HEK293 (cell line): ENCODE measurements at regions not wholly inside any gene's neighbourhood (a gene's known extent, or its start where the extent isn't known, plus 50 kb on each side); places are given as distances from the start of the nearest gene placed in this dataset.

ENCODE experiments used
- CTCF ChIA-PET: fragments of 350-600 bp; formaldehyde crosslinking; extraction: SDS; loops from one replicate; lab custom pipeline; 2021; ENCODE audit warnings: antibody characterized with exemption; lab: Yijun Ruan, JAX
- POLR2A ChIA-PET: fragments of 300-600 bp; formaldehyde crosslinking; extraction: SDS; loops from one replicate; lab custom pipeline; 2020; ENCODE audit warnings: antibody characterized with exemption, inconsistent platforms; lab: Yijun Ruan, JAX
- H3K27ac ChIP-seq: fragments of 200-500 bp; sonication (Bioruptor generic); 2 replicates; pipeline ENCODE4 v1.5.1; 2014; ENCODE audit warnings: low read depth, low read length, control low read depth, inconsistent platforms; ENCODE audit errors: extremely low read depth
- H3K36me3 ChIP-seq, 2 experiments: fragments of 200-500 bp in 1 of 2; sonication (Bioruptor generic) in 1 of 2; 1 replicate in 1 of 2; 2 replicates in 1 of 2; pipeline ENCODE4 v1.5.1; 2014 to 2017; ENCODE audit warnings: inconsistent platforms in 2 of 2, low read length in 2 of 2; ENCODE audit not compliant: control insufficient read depth in 2 of 2, insufficient read depth in 1 of 2
- H3K4me1 ChIP-seq: fragments of 200-500 bp; sonication (Bioruptor generic); 2 replicates; pipeline ENCODE4 v1.5.1; 2014; ENCODE audit warnings: mild to moderate bottlenecking, low read length, inconsistent platforms; ENCODE audit not compliant: control insufficient read depth, insufficient read depth
- H3K4me3 ChIP-seq: 2 replicates; pipeline ENCODE4 v1.5.1; 2011; ENCODE audit warnings: low read depth, mild to moderate bottlenecking, control low read depth, low read length, moderate library complexity
- H3K9me3 ChIP-seq: fragments of 200-500 bp; sonication (Bioruptor generic); 2 replicates; pipeline ENCODE4 v1.5.1; 2014; ENCODE audit warnings: low read depth, low read length, inconsistent platforms; ENCODE audit not compliant: control insufficient read depth, insufficient read depth
- AEBP2 ChIP-seq: fragments of 450-650 bp; formaldehyde crosslinking; IDR thresholded peaks from 2 replicates; pipeline ENCODE4 v1.5.1; 2016; ENCODE audit warnings: missing biosample characterization, missing genetic modification characterization, borderline replicate concordance
- MYNN ChIP-seq: fragments of 450-650 bp; formaldehyde crosslinking; IDR thresholded peaks from 2 replicates; pipeline ENCODE4 v1.5.1; 2016; ENCODE audit warnings: missing biosample characterization, missing genetic modification characterization, borderline replicate concordance
- SETDB1 ChIP-seq: IDR thresholded peaks from one replicate; pipeline ENCODE4 v1.6.1; 2017; ENCODE audit warnings: mild to moderate bottlenecking, low read length, moderate library complexity, mixed read lengths; ENCODE audit not compliant: insufficient read length
- ZBTB20 ChIP-seq: fragments of 450-650 bp; formaldehyde crosslinking; IDR thresholded peaks from 2 replicates; pipeline ENCODE4 v1.5.1; 2016; ENCODE audit warnings: missing biosample characterization, missing genetic modification characterization
- ZBTB44 ChIP-seq: fragments of 450-650 bp; IDR thresholded peaks from 2 replicates; pipeline ENCODE4 v1.5.1; 2018; ENCODE audit warnings: missing biosample characterization, mild to moderate bottlenecking, missing genetic modification characterization
- ZBTB49 ChIP-seq: fragments of 450-650 bp; formaldehyde crosslinking; IDR thresholded peaks from 2 replicates; pipeline ENCODE4 v1.5.1; 2016; ENCODE audit warnings: missing biosample characterization, missing genetic modification characterization, low read depth
- ZNF16 ChIP-seq: fragments of 450-650 bp; formaldehyde crosslinking; IDR thresholded peaks from 2 replicates; pipeline ENCODE4 v1.5.1; 2016; ENCODE audit warnings: low read depth, missing biosample characterization, missing genetic modification characterization
- ZNF184 ChIP-seq: fragments of 450-650 bp; IDR thresholded peaks from 2 replicates; pipeline ENCODE4 v1.5.1; 2018; ENCODE audit warnings: missing biosample characterization, mild to moderate bottlenecking, missing genetic modification characterization
- ZNF248 ChIP-seq: fragments of 450-650 bp; formaldehyde crosslinking; IDR thresholded peaks from 2 replicates; pipeline ENCODE4 v1.5.1; 2017; ENCODE audit warnings: missing biosample characterization, missing genetic modification characterization
- ZNF324 ChIP-seq: fragments of 450-650 bp; formaldehyde crosslinking; IDR thresholded peaks from 2 replicates; pipeline ENCODE4 v1.5.1; 2016; ENCODE audit warnings: missing biosample characterization, missing genetic modification characterization
- ZNF335 ChIP-seq: fragments of 450-650 bp; formaldehyde crosslinking; conservative IDR thresholded peaks from 2 replicates; pipeline ENCODE4 v1.5.1; 2016; ENCODE audit warnings: missing biosample characterization, missing genetic modification characterization
- ZNF366 ChIP-seq: fragments of 450-650 bp; formaldehyde crosslinking; conservative IDR thresholded peaks from 2 replicates; pipeline ENCODE4 v1.5.1; 2016; ENCODE audit warnings: missing biosample characterization, missing genetic modification characterization
- ZNF416 ChIP-seq: fragments of 450-650 bp; formaldehyde crosslinking; IDR thresholded peaks from 2 replicates; pipeline ENCODE4 v1.5.1; 2016; ENCODE audit warnings: missing biosample characterization, missing genetic modification characterization
- ZNF571 ChIP-seq: fragments of 450-650 bp; formaldehyde crosslinking; IDR thresholded peaks from 2 replicates; pipeline ENCODE4 v1.5.0; 2017; ENCODE audit warnings: missing biosample characterization, missing genetic modification characterization
- ZNF610 ChIP-seq: fragments of 450-650 bp; formaldehyde crosslinking; IDR thresholded peaks from 2 replicates; pipeline ENCODE4 v1.5.1; 2016; ENCODE audit warnings: missing biosample characterization, missing genetic modification characterization, borderline replicate concordance
- ZNF645 ChIP-seq: fragments of 450-650 bp; formaldehyde crosslinking; IDR thresholded peaks from 2 replicates; pipeline ENCODE4; 2016; ENCODE audit warnings: missing biosample characterization, missing genetic modification characterization
- ZNF658 ChIP-seq: fragments of 450-650 bp; formaldehyde crosslinking; IDR thresholded peaks from 2 replicates; pipeline ENCODE4; 2016; ENCODE audit warnings: missing biosample characterization, missing genetic modification characterization
- ZNF692 ChIP-seq: fragments of 450-650 bp; formaldehyde crosslinking; IDR thresholded peaks from 2 replicates; pipeline ENCODE4 v1.5.1; 2016; ENCODE audit warnings: missing biosample characterization, missing genetic modification characterization
- ZNF843 ChIP-seq: fragments of 450-650 bp; formaldehyde crosslinking; IDR thresholded peaks from 2 replicates; pipeline ENCODE4 v1.5.1; 2016; ENCODE audit warnings: missing biosample characterization, missing genetic modification characterization

GRCh38 chr4:3877868-3878267 lies 111.7 kb downstream of the ADRA2C start:
- Histone ChIP-seq H3K4me1 (no peaks in the 10 kb centered on the region), H3K27ac (no peak overlapping the region), H3K4me3 (no peak overlapping the region), H3K36me3 (no peaks in the 10 kb centered on the region), H3K9me3 (no peaks in the 10 kb centered on the region)
- ChIA-PET CTCF (interaction anchor here (0.5 to 0.9 kb wide), 4 partner anchors 133 to 427 kb away, joined by 3 to 5 read pairs (median 4); no protein-coding TSS in a partner anchor), POLR2A (no interaction called here)
- TF ChIP-seq SETDB1 (peak; percentile 17), ZNF184 (no peak)

- TF ChIP-seq ZBTB49 (tag by site-specific recombination) (no peak), ZNF843 (tag by site-specific recombination) (no peak), ZNF16 (tag by site-specific recombination) (no peak), ZNF248 (no peak), ZBTB44 (tag by site-specific recombination) (no peak), ZBTB20 (tag by site-specific recombination) (no peak), ZNF610 (tag by site-specific recombination) (no peak), ZNF366 (tag by site-specific recombination) (no peak), ZNF645 (tag by site-specific recombination) (no peak), AEBP2 (tag by site-specific recombination) (no peak), MYNN (tag by site-specific recombination) (no peak), ZNF324 (tag by site-specific recombination) (no peak), ZNF335 (tag by site-specific recombination) (no peak), ZNF692 (tag by site-specific recombination) (no peak), ZNF571 (tag by site-specific recombination) (no peak), ZNF658 (tag by site-specific recombination) (no peak), ZNF416 (tag by site-specific recombination) (no peak)
- no peaks in the 10 kb centered on the region for H3K4me1 ChIP-seq
- H3K36me3 ChIP-seq: no peaks in the 10 kb centered on the region
- CTCF ChIA-PET: interaction anchor here (0.5 to 0.9 kb wide), 4 partner anchors 15 to 428 kb away, joined by 3 to 4 read pairs (median 3); no protein-coding TSS in a partner anchor
- H3K4me3 ChIP-seq: no peak overlapping the region
- POLR2A ChIA-PET: no interaction called here
- no peaks in the 10 kb centered on the region for H3K9me3 ChIP-seq
- H3K27ac ChIP-seq: no peak overlapping the region
These were observed 112.5 kb downstream of the ADRA2C start for GRCh38 chr4:3878678-3879077.
